Activated CD8-positive, alpha-beta T cell treated with anti-CD3 and anti-CD28 coated beads, Interleukin-2, amount 10 ng/mL, durations not matched to agents 7 days and 5 days (primary cell): ENCODE measurements at regions not wholly inside any gene's neighbourhood (a gene's known extent, or its start where the extent isn't known, plus 50 kb on each side); places are given as distances from the start of the nearest gene placed in this dataset.

Experiments used
- ATAC-seq: fragments of 150-1000 bp; cut with Tn5 transposase; one replicate; pipeline ENCODE4 v1.10.0; 2021; ENCODE audit warnings: moderate library complexity
- CTCF ChIA-PET: fragments of 350-600 bp; sonication (Branson Sonifier 250); formaldehyde crosslinking; loops from one replicate; lab custom pipeline; 2021; ENCODE audit warnings: antibody characterized with exemption; lab: Charles Lee
- POLR2A ChIA-PET: fragments of 350-600 bp; sonication (Branson Sonifier 250); formaldehyde crosslinking; loops from one replicate; lab custom pipeline; 2021; ENCODE audit warnings: antibody characterized with exemption; lab: Charles Lee
- DNase-seq: peaks from one replicate; pipeline ENCODE4 v3.0.0-alpha.2; 2020
- H3K27ac Mint-ChIP-seq: one replicate; pipeline ENCODE4 v1.8.0; 2021; ENCODE audit warnings: mild to moderate bottlenecking, mixed read lengths
- H3K27me3 Mint-ChIP-seq: one replicate; pipeline ENCODE4 v1.8.0; 2021; ENCODE audit warnings: low read depth, mixed read lengths
- H3K36me3 Mint-ChIP-seq: one replicate; pipeline ENCODE4 v1.8.0; 2021; ENCODE audit warnings: low read depth, mixed read lengths
- H3K4me1 Mint-ChIP-seq: one replicate; pipeline ENCODE4 v1.8.0; 2021; ENCODE audit warnings: low read depth, mixed read lengths
- H3K4me3 Mint-ChIP-seq: one replicate; pipeline ENCODE4 v1.8.0; 2021; ENCODE audit warnings: mild to moderate bottlenecking, mixed read lengths
- H3K9me3 Mint-ChIP-seq: one replicate; pipeline ENCODE4 v1.8.0; 2022; ENCODE audit warnings: mixed read lengths; ENCODE audit not compliant: insufficient read depth

DNA sequence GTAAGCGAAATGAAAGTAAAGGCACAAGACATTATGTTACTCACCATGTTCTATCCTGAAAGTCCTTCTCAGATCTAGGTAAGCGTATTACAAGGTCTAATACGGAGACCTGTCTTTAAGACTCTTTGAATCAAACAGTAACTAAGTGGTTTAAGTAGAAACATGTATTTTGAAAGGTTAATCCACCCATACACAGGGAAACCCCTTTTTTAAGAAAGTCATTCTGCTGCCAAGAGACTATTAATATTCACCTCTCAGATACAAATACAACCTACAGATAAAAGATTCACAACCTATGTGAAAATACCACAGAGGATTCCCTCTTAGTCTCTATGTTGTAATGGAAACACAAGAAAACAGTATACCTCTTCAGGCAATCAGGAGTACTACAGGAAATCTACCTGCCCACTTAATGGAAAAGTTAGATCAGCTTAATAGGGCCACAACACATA lies 63.2 kb upstream of the TNIP3 start:
- POLR2A ChIA-PET = no interaction called here
- peak; percentile 72 for ATAC-seq
- DNase-seq = no peak
- H3K36me3 Mint-ChIP-seq = no peaks in the 10 kb centered on the region
- CTCF ChIA-PET = interaction anchor here (0.9 to 3.3 kb wide), 11 partner anchors 8 to 80 kb away, joined by 3 to 16 read pairs (median 5); no protein-coding TSS in a partner anchor
- H3K27me3 Mint-ChIP-seq = no peaks in the 10 kb centered on the region
- H3K4me1 Mint-ChIP-seq = peaks cover 13% of the 10 kb centered on the region
- no peaks in the 10 kb centered on the region for H3K9me3 Mint-ChIP-seq
- H3K27ac Mint-ChIP-seq = peak overlapping the region; percentile 13
- H3K4me3 Mint-ChIP-seq = peak overlapping the region; percentile 51

- DNase-seq (no peak), ATAC-seq (no peak)
- H3K9me3 Mint-ChIP-seq = no peaks in the 10 kb centered on the region
- H3K36me3 Mint-ChIP-seq = no peaks in the 10 kb centered on the region
- ChIA-PET POLR2A (interaction anchor here (0.5 kb wide), 1 partner anchor 14 kb away, joined by 3 read pairs; no protein-coding TSS in a partner anchor), CTCF (interaction anchor here (0.9 to 2.0 kb wide), 3 partner anchors 19 to 30 kb away, joined by 3 to 6 read pairs (median 4); no protein-coding TSS in a partner anchor)
- peak overlapping the region; percentile 17 for H3K4me3 Mint-ChIP-seq
- no peaks in the 10 kb centered on the region for H3K27me3 Mint-ChIP-seq
- H3K4me1 Mint-ChIP-seq = peaks cover 19% of the 10 kb centered on the region
- peak overlapping the region; percentile 35 for H3K27ac Mint-ChIP-seq
Observed at GRCh38 chr4:121226362-121226761, 62.2 kb upstream of the TNIP3 start.

- POLR2A ChIA-PET = interaction anchor here (0.7 kb wide), 2 partner anchors 21 to 48 kb away, joined by 3 read pairs; no protein-coding TSS in a partner anchor
- CTCF ChIA-PET = interaction anchor here (0.9 to 4.9 kb wide), 7 partner anchors 19 to 95 kb away, joined by 3 to 51 read pairs (median 13); no protein-coding TSS in a partner anchor
- Mint-ChIP-seq H3K4me1 (peaks cover 25% of the 10 kb centered on the region), H3K27me3 (no peaks in the 10 kb centered on the region), H3K4me3 (peak overlapping the region; percentile 2), H3K27ac (peak overlapping the region; percentile 26), H3K36me3 (no peaks in the 10 kb centered on the region), H3K9me3 (no peaks in the 10 kb centered on the region)
- ATAC-seq = peak; percentile 27
- DNase-seq = no peak
Observed at GRCh38 chr4:121221608-121222007, 57.5 kb upstream of the TNIP3 start.

- Mint-ChIP-seq H3K4me1 (peaks cover 29% of the 10 kb centered on the region), H3K9me3 (no peaks in the 10 kb centered on the region), H3K4me3 (no peak overlapping the region), H3K27ac (peak overlapping the region; percentile 26), H3K36me3 (no peaks in the 10 kb centered on the region), H3K27me3 (no peaks in the 10 kb centered on the region)
- ATAC-seq (no peak), DNase-seq (no peak)
- POLR2A ChIA-PET = interaction anchor here (0.7 kb wide), 2 partner anchors 20 to 48 kb away, joined by 3 read pairs; no protein-coding TSS in a partner anchor
- CTCF ChIA-PET = interaction anchor here (0.9 to 4.9 kb wide), 6 partner anchors 19 to 94 kb away, joined by 3 to 51 read pairs (median 18); no protein-coding TSS in a partner anchor
Observed at GRCh38 chr4:121221201-121221600, 57.1 kb upstream of the TNIP3 start.

DNA sequence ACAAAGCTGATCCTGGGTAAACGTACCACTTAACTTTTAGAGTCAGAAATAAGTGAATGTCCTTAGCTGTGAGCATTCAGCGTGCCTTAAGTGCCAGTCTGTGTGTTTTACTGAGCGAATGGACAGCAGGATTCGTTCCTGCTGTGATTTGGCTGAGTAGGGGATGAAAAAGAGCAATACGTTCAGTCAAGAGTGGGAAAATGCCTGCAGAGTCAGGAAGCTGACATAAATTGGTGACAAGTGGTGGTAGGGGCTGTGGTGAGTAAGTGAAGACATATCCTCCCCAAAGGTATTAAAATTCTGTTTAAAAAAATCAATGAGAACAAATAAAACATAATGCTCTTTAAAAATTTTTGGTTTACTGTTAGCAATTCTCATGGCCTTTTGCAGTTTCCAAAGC lies 56.6 kb upstream of the TNIP3 start:
- H3K27me3 Mint-ChIP-seq = no peaks in the 10 kb centered on the region
- peaks cover 28% of the 10 kb centered on the region for H3K4me1 Mint-ChIP-seq
- ChIA-PET POLR2A (no interaction called here), CTCF (interaction anchor here (1.3 to 4.9 kb wide), 5 partner anchors 10 to 87 kb away, joined by 3 to 51 read pairs (median 23); no protein-coding TSS in a partner anchor)
- ATAC-seq (no peak), DNase-seq (no peak)
- no peaks in the 10 kb centered on the region for H3K9me3 Mint-ChIP-seq
- no peaks in the 10 kb centered on the region for H3K36me3 Mint-ChIP-seq
- H3K4me3 Mint-ChIP-seq = no peak overlapping the region
- peak overlapping the region; percentile 43 for H3K27ac Mint-ChIP-seq

DNA sequence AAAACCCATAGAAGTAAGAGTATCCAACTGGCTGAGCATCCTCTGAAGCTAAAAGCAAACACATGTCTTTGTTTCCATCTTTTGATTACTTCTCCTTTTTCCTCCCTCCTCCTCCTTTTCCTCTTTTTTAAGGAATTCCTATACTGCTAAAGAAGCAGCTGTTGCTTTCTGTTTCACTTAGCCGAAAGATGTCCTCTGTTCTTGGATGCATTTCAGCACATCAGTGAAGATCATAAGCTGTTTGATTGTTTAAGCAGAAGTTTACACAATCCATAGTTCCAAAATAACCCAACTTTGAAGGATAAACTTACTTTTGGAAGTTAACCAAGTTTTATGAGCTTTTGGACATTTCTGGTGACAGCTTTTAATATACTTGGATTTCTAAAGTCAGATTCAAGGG lies 55.1 kb upstream of the TNIP3 start:
- ChIA-PET POLR2A (interaction anchor here (0.9 to 1.0 kb wide), 2 partner anchors 25 to 38 kb away, joined by 3 read pairs; no protein-coding TSS in a partner anchor), CTCF (interaction anchor here (1.3 to 4.9 kb wide), 6 partner anchors 9 to 89 kb away, joined by 4 to 51 read pairs (median 15); no protein-coding TSS in a partner anchor)
- H3K4me3 Mint-ChIP-seq = peak overlapping the region; percentile 19
- ATAC-seq (no peak), DNase-seq (no peak)
- no peaks in the 10 kb centered on the region for H3K9me3 Mint-ChIP-seq
- no peaks in the 10 kb centered on the region for H3K36me3 Mint-ChIP-seq
- peaks cover 28% of the 10 kb centered on the region for H3K4me1 Mint-ChIP-seq
- peak overlapping the region; percentile 68 for H3K27ac Mint-ChIP-seq
- H3K27me3 Mint-ChIP-seq = no peaks in the 10 kb centered on the region

DNA sequence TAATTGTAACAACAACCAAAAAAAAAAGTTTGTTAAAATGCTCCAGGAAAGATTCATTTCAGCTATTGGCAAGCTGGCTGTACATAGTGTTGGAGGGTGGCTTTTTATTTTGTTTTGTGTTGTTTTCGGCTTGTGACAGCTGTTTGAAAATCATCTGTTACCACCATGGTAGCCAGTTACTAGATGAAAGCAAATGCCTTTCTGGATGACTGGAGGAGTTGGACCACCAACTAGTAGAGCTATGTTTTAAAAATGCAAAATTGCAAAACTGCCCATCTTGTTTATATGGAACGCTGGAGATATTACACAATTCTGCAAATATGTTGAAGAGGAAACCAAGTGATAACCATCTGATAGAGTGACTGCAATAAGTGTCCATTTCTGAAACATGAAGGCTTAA lies 53.2 kb upstream of the TNIP3 start:
- POLR2A ChIA-PET = interaction anchor here (0.8 kb wide), 1 partner anchor 25 kb away, joined by 3 read pairs; no protein-coding TSS in a partner anchor
- DNase-seq (no peak), ATAC-seq (no peak)
- CTCF ChIA-PET = interaction anchor here (1.1 to 3.0 kb wide), 3 partner anchors 25 to 91 kb away, joined by 3 to 10 read pairs (median 5); no protein-coding TSS in a partner anchor
- Mint-ChIP-seq H3K4me3 (no peak overlapping the region), H3K27ac (no peak overlapping the region), H3K4me1 (peaks cover 28% of the 10 kb centered on the region), H3K27me3 (no peaks in the 10 kb centered on the region), H3K36me3 (no peaks in the 10 kb centered on the region), H3K9me3 (no peaks in the 10 kb centered on the region)

DNA sequence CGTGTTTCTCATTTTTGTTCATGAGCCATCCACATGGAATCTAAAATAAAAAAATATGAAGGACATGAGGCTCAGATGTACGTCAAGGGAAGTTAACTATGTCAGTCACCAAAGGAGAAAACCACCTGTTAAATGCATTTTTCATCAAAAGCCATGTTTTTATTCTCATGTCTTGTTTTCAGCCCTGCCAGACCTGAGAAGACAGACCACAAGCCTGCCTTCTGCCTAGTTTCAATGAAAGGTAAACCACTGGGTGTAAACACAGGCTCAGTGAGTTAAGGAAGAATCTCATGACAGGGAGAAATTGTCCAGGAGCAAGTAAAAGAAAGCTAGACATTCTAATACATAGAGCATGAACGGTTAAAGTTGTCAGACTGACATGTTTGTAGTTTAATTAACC lies 52.3 kb upstream of the TNIP3 start:
- no peak overlapping the region for H3K4me3 Mint-ChIP-seq
- no peaks in the 10 kb centered on the region for H3K36me3 Mint-ChIP-seq
- H3K27ac Mint-ChIP-seq = no peak overlapping the region
- H3K27me3 Mint-ChIP-seq = no peaks in the 10 kb centered on the region
- H3K4me1 Mint-ChIP-seq = peaks cover 23% of the 10 kb centered on the region
- ChIA-PET POLR2A (no interaction called here), CTCF (interaction anchor here (0.8 to 3.0 kb wide), 6 partner anchors 12 to 35 kb away, joined by 3 to 10 read pairs (median 4); no protein-coding TSS in a partner anchor)
- H3K9me3 Mint-ChIP-seq = no peaks in the 10 kb centered on the region
- ATAC-seq (no peak), DNase-seq (no peak)

DNA sequence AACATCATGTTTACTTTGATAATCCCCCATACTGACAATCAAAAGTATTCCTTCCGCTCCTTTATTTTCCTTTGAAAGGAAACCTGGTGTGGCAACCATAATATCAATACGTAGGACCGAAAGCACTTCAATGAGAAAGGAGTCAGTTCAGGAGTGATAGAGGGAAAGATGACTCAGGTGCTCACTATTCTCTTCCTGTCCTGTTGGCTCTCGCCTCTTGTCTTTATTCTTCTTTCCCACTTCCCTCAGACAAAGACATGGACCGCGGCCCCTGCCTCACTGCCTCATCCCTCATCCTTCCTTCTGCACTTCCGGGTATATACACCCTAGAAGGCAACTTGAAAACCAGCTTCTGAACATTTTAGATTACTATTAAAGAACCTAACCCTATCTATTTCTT lies 49.8 kb upstream of the TNIP3 start:
- Mint-ChIP-seq H3K9me3 (peaks cover 1% of the 10 kb centered on the region), H3K36me3 (no peaks in the 10 kb centered on the region), H3K4me1 (peaks cover 13% of the 10 kb centered on the region), H3K27me3 (no peaks in the 10 kb centered on the region), H3K27ac (no peak overlapping the region), H3K4me3 (no peak overlapping the region)
- ChIA-PET POLR2A (no interaction called here), CTCF (no interaction called here)
- no peak for ATAC-seq
- DNase-seq = no peak
